ENCODE measurements at regions not wholly inside any gene's neighbourhood (a gene's known extent, or its start where the extent isn't known, plus 50 kb on each side); places are given as distances from the start of the nearest gene placed in this dataset.
"Not testable (repeated sequence)": the region's sequence is repeated elsewhere in the genome, so short reads cannot be mapped to it uniquely, and the experiment has no call there.

GRCh38 chr3:107470496-107470895 lies 52.3 kb upstream of the BBX start:
- DNase-seq: not testable (repeated sequence)
